Fibroblast of pulmonary artery (primary cell): ENCODE measurements at regions not wholly inside any gene's neighbourhood (a gene's known extent, or its start where the extent isn't known, plus 50 kb on each side); places are given as distances from the start of the nearest gene placed in this dataset.

ENCODE experiments used
- DNase-seq: peaks from one replicate; pipeline ENCODE4 v3.0.0-alpha.2; 2010; ENCODE audit warnings: low read depth
- H3K4me3 ChIP-seq: replicated peaks from 2 replicates; pipeline ENCODE4 v1.5.1; 2011; ENCODE audit warnings: low read depth, mild to moderate bottlenecking, control low read depth, low read length, moderate library complexity
- TF ChIP-seq, protein P1 (sequence below): IDR thresholded peaks from 2 replicates; pipeline ENCODE4 v1.5.1; 2011; ENCODE audit warnings: mild to moderate bottlenecking, control low read depth, low read length, inconsistent platforms; ENCODE audit errors: missing control alignments

DNA sequence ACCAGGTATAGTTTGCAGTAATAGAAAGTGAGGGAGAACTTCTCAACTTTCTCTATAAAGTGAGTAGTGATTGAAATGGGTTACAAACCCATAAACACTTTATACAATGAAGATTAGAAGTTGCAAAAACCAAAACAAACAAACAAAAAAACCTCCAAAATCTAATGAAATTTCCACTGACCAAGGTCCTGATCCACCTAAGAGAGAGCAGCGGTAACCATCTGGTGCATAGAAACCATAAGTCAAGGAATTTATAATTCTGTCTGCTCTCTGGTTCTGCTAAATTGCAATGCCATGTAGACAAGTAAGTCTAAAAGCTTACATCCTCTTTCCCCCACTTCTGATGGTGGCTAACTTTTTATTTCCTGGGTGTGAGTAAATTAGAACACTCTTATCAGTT, 463.4 kb downstream of the EFNB2 start:
- DNase-seq = peak; percentile 6
- no peak overlapping the region for H3K4me3 ChIP-seq
- TF ChIP-seq, protein P1, sequence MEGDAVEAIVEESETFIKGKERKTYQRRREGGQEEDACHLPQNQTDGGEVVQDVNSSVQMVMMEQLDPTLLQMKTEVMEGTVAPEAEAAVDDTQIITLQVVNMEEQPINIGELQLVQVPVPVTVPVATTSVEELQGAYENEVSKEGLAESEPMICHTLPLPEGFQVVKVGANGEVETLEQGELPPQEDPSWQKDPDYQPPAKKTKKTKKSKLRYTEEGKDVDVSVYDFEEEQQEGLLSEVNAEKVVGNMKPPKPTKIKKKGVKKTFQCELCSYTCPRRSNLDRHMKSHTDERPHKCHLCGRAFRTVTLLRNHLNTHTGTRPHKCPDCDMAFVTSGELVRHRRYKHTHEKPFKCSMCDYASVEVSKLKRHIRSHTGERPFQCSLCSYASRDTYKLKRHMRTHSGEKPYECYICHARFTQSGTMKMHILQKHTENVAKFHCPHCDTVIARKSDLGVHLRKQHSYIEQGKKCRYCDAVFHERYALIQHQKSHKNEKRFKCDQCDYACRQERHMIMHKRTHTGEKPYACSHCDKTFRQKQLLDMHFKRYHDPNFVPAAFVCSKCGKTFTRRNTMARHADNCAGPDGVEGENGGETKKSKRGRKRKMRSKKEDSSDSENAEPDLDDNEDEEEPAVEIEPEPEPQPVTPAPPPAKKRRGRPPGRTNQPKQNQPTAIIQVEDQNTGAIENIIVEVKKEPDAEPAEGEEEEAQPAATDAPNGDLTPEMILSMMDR = no peak

DNA sequence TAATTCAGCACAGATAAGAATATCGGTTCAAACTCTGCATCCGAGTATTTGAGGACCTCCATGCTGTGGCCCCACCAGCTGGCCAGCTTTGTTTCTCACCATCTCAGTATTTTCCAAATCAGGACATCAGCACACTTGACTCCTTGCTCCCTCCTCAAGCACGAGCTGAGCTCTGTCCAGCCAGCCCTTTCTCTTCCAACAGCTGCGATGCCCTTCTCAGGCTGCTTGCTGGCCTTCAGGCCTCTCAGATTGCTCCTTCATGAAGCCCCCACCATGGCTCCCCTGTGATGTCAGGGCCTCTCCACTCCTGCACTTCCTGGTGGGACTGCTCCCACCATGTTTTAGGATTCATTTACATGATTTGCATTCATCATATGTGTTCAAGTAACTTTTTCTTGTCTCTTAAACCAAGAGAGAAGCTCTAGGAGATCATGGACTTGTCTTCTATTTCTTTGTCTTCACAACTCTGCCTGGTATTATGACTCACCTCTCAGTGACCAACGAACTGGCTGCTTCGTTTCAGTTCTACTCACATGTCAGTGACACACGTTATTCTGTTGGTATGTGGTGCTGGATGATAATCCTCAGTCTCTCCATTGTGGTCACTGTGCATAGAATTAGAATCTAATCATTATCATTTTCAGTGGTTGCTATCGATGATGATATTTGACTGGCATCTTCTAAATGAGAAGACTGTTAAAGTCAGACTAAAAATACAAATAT, 471.7 kb downstream of the EFNB2 start:
- TF ChIP-seq, protein P1 = no peak
- DNase-seq = peak; percentile 42
- no peak overlapping the region for H3K4me3 ChIP-seq

DNA sequence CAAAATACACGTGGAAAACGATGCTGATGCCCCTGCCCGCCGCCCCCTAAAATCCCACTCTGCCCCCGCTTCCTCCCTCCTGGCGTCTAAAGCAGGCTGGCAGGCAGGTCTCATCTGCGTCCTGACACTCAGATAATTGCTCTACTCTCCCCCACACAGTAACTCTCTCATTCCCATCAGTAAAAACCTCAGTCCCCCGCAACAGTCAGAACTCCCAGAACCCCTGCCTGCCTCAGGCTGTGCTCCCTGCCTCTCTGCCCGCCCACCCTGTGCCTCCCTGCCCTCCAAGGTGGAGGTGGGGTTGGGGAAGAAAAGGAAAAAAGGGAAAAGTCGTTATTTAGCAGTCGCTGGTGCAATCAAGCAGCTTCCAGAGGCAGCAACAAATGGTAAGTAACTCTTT, 473.7 kb downstream of the EFNB2 start:
- H3K4me3 ChIP-seq = no peak overlapping the region
- DNase-seq = no peak
- TF ChIP-seq, protein P1 = no peak

DNA sequence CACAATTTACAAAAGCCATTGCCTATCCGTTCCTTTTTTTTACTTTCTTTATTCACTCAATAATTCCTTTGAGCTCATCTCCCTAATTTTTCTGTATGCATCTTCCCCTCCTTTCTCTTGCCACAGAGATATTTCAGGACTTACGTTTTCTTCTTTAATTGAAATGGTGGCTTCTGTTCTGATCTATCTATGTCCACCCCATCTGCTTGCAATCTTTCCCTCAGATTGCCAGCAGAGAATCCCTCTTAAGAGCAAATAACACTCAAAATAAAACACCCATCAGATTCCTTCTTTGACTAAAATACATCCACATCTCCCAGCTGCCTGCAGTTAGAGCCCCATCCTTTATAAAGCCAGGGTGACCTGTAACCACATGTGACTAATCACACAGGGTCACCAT, 478.6 kb downstream of the EFNB2 start:
- no peak for DNase-seq

DNA sequence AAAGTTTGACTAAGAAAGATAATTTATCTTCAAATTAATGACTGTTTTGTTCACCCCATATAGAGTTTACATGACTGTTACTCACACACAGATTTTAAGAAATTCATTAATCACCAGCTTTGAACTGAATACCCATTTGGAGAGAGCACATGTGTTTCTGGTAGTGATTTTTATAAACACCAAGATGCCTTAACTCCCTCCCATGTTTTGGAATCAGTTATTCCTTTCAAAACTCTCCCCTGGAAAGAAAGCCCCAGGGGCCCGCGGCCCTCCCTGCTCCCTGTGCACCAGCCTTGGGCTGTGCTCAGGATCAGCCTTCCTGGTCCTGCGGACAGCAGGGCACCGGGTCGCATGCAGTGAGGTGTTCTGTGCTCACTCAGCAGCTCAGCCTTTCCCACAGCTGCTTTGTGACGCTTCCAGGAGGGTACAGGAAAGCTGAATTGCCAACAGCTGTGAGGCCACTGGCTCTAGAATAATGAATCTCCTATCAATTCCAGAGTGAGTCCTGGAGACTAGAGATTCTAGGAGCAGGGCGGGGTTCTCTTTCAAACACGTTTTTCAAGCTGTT, 483.2 kb downstream of the EFNB2 start:
- no peak overlapping the region for H3K4me3 ChIP-seq
- DNase-seq = no peak
- TF ChIP-seq, protein P1 = no peak

More for the DNA sequence above, 478.6 kb downstream of the EFNB2 start:
- no peak overlapping the region for H3K4me3 ChIP-seq
- TF ChIP-seq, protein P1 = no peak

DNA sequence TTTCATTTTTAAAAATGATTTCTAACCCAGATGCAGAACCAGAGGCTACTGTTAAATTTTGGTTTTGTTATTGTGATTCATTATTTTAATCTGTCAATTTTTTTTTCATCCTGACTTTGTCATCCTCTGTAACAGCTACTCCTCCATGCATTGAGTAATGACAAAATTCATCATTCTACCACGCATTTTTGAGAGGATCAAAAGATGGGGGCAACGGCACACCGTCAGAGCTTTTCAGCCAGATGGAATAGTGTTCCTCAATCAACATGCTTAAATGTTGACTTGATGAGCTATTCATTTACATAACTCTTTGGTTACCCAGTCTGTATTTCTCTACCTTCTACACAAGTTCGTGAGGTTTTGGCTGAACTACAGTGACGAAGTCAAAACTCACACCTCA, 486.3 kb downstream of the EFNB2 start:
- no peak for DNase-seq
- TF ChIP-seq, protein P1 = no peak
- no peak overlapping the region for H3K4me3 ChIP-seq

DNA sequence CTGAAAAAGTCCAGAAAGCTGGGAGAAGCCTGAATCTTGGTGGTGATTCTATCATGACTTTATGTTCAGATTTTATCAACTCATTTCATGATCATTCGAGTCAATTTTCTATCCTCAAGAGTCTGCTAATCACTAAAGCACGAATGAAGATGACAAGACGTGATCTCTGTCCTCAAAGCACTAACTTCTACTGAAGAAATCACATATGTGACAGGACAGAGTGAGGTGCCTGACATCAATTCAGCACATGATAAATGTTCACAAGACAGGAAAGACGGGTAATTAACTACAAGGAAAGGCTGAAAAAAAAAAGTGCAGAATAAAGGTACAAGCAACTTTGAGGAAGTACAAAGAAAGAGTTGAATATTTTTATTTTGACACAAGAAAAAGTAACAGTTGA, 487.1 kb downstream of the EFNB2 start:
- no peak for DNase-seq
- TF ChIP-seq, protein P1 = no peak
- no peak overlapping the region for H3K4me3 ChIP-seq
